Type B pancreatic cell (in vitro differentiated cells): ENCODE measurements at regions not wholly inside any gene's neighbourhood (a gene's known extent, or its start where the extent isn't known, plus 50 kb on each side); places are given as distances from the start of the nearest gene placed in this dataset.

Experiments used
- DNase-seq: peaks from one replicate; pipeline ENCODE4 v3.0.0; 2021; ENCODE audit warnings: mixed read lengths; ENCODE audit not compliant: unreplicated experiment; ENCODE audit errors: extremely low spot score
- H3K27ac Mint-ChIP-seq: 2 replicates; pipeline ENCODE4 v1.8.0; 2021; ENCODE audit warnings: mild to moderate bottlenecking, mixed read lengths
- H3K27me3 Mint-ChIP-seq: 2 replicates; pipeline ENCODE4 v1.8.0; 2021; ENCODE audit warnings: mixed read lengths
- H3K36me3 Mint-ChIP-seq: 2 replicates; pipeline ENCODE4 v1.8.0; 2021; ENCODE audit warnings: mixed read lengths
- H3K4me1 Mint-ChIP-seq: one replicate; pipeline ENCODE4 v1.8.0; 2021; ENCODE audit warnings: mixed read lengths; ENCODE audit not compliant: unreplicated experiment
- H3K4me3 Mint-ChIP-seq: 2 replicates; pipeline ENCODE4 v1.8.0; 2021; ENCODE audit warnings: mild to moderate bottlenecking, mixed read lengths
- H3K9me3 Mint-ChIP-seq: 2 replicates; pipeline ENCODE4 v1.8.0; 2021; ENCODE audit warnings: mixed read lengths
- TF ChIP-seq, protein P1 (sequence below): fragments of 200-600 bp; sonication (generic); conservative IDR thresholded peaks from 2 replicates; pipeline ENCODE4 v1.5.0; 2021; ENCODE audit warnings: antibody characterized with exemption, mild to moderate bottlenecking

DNA sequence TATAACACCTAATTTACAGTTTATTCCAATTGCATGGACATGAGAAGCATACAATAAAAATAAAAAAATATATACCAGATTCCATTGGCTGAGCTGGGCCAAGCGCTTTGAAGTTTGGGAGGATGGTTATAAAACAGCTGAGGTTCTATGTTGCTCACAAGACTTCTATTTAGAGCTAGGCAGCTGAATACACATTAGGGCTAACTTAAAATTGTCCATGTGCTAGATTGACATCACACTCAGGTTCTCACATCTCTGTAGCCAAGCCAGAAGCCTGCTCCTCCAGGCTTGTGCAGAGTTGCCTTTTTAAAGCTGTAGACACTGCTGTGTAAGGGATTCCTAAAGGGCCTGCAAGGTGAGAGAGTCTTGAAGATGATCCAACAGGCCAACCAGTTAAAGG is 871.1 kb upstream of the FANCL start:
- Mint-ChIP-seq H3K27me3 (no peaks in the 10 kb centered on the region), H3K27ac (no peak overlapping the region), H3K9me3 (no peaks in the 10 kb centered on the region), H3K4me3 (no peak overlapping the region), H3K4me1 (no peaks in the 10 kb centered on the region), H3K36me3 (no peaks in the 10 kb centered on the region)
- TF ChIP-seq, protein P1, sequence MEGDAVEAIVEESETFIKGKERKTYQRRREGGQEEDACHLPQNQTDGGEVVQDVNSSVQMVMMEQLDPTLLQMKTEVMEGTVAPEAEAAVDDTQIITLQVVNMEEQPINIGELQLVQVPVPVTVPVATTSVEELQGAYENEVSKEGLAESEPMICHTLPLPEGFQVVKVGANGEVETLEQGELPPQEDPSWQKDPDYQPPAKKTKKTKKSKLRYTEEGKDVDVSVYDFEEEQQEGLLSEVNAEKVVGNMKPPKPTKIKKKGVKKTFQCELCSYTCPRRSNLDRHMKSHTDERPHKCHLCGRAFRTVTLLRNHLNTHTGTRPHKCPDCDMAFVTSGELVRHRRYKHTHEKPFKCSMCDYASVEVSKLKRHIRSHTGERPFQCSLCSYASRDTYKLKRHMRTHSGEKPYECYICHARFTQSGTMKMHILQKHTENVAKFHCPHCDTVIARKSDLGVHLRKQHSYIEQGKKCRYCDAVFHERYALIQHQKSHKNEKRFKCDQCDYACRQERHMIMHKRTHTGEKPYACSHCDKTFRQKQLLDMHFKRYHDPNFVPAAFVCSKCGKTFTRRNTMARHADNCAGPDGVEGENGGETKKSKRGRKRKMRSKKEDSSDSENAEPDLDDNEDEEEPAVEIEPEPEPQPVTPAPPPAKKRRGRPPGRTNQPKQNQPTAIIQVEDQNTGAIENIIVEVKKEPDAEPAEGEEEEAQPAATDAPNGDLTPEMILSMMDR: no peak
- no peak for DNase-seq

DNA sequence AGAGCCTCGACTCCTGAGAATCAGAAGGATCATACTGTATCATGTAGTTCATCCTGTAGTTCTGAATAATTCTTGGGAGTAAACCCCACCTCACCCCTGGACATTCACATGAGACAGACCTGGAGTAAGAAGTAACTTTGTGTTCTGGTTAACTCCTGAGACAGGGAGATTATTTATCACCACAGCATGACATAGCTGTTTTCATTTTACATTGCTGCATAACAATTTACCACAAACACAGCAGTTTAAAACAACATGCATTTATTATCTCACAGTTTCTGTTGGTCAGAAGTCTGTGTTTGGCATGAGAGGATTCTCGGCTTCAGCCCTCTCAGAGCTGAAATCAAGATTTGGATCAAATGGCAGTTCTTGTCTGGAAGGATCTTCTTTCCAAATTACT is 855.8 kb upstream of the FANCL start:
- H3K27me3 Mint-ChIP-seq: no peaks in the 10 kb centered on the region
- H3K9me3 Mint-ChIP-seq: peaks cover 17% of the 10 kb centered on the region
- no peak for DNase-seq
- H3K27ac Mint-ChIP-seq: no peak overlapping the region
- no peaks in the 10 kb centered on the region for H3K4me1 Mint-ChIP-seq
- H3K4me3 Mint-ChIP-seq: no peak overlapping the region
- TF ChIP-seq, protein P1: no peak
- no peaks in the 10 kb centered on the region for H3K36me3 Mint-ChIP-seq

DNA sequence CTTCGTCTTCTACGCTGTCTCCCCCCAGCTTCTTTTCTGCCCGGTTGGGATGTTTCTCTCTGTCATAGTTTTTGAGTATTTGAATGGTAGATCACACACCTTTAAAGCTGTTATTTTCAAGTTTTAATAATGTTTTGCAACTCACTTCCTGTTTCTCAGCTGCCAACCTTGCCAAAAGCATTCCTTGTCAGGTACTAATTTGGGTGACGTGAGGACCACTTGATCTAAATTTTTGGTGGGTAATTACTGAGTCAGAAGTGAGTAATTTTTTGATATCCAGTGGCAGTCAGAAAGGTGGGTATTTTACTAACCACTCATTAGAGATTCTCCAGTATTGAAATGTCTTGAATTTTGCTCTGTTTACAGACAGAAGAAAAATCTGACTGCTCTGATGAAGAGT is 852.4 kb upstream of the FANCL start:
- no peak overlapping the region for H3K27ac Mint-ChIP-seq
- H3K27me3 Mint-ChIP-seq: no peaks in the 10 kb centered on the region
- no peak overlapping the region for H3K4me3 Mint-ChIP-seq
- no peak for DNase-seq
- no peaks in the 10 kb centered on the region for H3K36me3 Mint-ChIP-seq
- H3K9me3 Mint-ChIP-seq: peaks cover 18% of the 10 kb centered on the region
- TF ChIP-seq, protein P1: no peak
- no peaks in the 10 kb centered on the region for H3K4me1 Mint-ChIP-seq

DNA sequence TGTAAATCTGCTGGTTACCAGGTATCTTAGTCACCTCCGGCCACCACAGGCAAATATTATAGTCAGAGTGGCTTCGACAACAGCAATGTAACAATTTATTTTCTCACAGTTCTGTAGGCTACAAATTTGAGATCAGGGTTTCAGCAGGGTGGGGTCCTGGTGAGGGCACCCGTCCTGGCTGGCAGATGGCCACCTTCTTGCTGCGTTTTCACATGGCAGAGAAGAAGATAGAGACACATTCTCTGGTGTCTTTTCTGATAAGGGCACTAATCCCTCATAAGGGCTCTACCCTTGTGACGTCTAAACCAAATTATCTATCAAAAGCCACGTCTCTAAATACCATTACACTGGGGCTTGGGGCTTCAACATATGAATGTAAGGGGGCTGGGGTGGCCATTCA is 843.2 kb upstream of the FANCL start:
- Mint-ChIP-seq H3K4me1 (peaks cover 6% of the 10 kb centered on the region), H3K27me3 (peaks cover 10% of the 10 kb centered on the region), H3K9me3 (no peaks in the 10 kb centered on the region), H3K4me3 (no peak overlapping the region), H3K27ac (no peak overlapping the region), H3K36me3 (no peaks in the 10 kb centered on the region)
- no peak for DNase-seq
- TF ChIP-seq, protein P1: no peak

DNA sequence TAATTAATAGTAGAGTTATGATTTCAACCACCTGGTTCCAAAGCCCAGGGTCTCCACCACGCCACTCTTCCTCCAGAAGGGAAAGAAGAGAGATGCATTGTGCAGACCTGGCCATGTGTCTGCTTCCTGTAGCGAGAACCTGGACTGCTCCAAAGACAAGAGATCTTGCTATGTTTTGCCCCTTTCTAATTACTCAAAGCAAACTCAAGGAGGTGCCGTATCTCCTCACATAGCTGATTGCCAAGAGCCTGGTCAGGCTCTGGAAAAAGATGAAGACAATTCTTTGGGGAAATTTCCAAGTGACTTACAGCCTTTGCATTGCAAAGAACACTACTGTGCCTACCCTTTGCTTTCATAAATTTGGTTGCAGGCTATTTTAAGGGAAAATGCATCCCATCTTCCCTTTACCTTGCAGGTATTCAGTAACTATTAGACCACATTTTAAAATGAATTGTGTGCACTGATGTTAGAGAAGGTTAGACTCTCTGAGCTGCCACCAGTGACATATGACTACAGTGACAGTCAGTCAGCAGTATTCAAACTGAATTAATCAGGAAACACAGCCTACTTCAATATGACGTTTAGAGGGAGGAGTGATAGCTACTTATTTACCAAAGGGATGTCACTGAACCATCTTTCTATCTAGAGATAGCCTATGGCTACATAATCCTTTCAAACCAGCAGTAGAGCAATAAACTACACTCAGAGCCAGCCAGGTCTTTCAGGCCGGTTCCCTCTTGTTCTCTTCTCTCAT is 842.1 kb upstream of the FANCL start:
- Mint-ChIP-seq H3K27me3 (peaks cover 10% of the 10 kb centered on the region), H3K36me3 (no peaks in the 10 kb centered on the region), H3K4me3 (no peak overlapping the region), H3K9me3 (no peaks in the 10 kb centered on the region), H3K4me1 (peaks cover 12% of the 10 kb centered on the region), H3K27ac (no peak overlapping the region)
- DNase-seq: no peak
- TF ChIP-seq, protein P1: no peak
